HepG2 (cell line): ENCODE measurements at regions not wholly inside any gene's neighbourhood (a gene's known extent, or its start where the extent isn't known, plus 50 kb on each side); places are given as distances from the start of the nearest gene placed in this dataset.
A peak's percentile ranks its signal among the peaks of the same experiment; 100 is the strongest.

Experiments
- CENPBD1 ChIP-seq: sonication (generic); formaldehyde crosslinking; IDR thresholded peaks from 2 replicates; pipeline ENCODE4 v1.8.0; 2022; ENCODE audit warnings: missing genetic modification reagents, low read depth, mild to moderate bottlenecking, borderline replicate concordance
- KAT2B ChIP-seq: fragments of 150-350 bp; IDR thresholded peaks from 2 replicates; pipeline ENCODE4 v1.6.1; 2014; ENCODE audit warnings: low read depth, low read length, borderline replicate concordance
- KDM2A ChIP-seq: sonication (generic); formaldehyde crosslinking; IDR thresholded peaks from 2 replicates; pipeline ENCODE4 v1.4.0; 2020; ENCODE audit warnings: low read depth, missing genetic modification reagents, borderline replicate concordance
- MIER3 ChIP-seq: IDR thresholded peaks from 2 replicates; pipeline ENCODE4 v1.6.1; 2016; ENCODE audit warnings: missing compliant biosample characterization, borderline replicate concordance
- SAP130 ChIP-seq: IDR thresholded peaks from 2 replicates; pipeline ENCODE4 v1.6.1; 2016; ENCODE audit warnings: low read depth
- SIX1 ChIP-seq: sonication (generic); formaldehyde crosslinking; IDR thresholded peaks from 2 replicates; pipeline ENCODE4 v1.4.0; 2020; ENCODE audit warnings: missing genetic modification reagents, borderline replicate concordance
- SMAD3 ChIP-seq: sonication (generic); formaldehyde crosslinking; IDR thresholded peaks from 2 replicates; pipeline ENCODE4 v1.4.0; 2020; ENCODE audit warnings: missing genetic modification reagents
- SNAPC4 ChIP-seq: sonication (generic); formaldehyde crosslinking; IDR thresholded peaks from 2 replicates; pipeline ENCODE4 v1.4.0; 2020; ENCODE audit warnings: mild to moderate bottlenecking, missing genetic modification reagents
- THRA ChIP-seq: sonication (generic); formaldehyde crosslinking; IDR thresholded peaks from 2 replicates; pipeline ENCODE4 v1.4.0; 2020; ENCODE audit warnings: missing genetic modification reagents, borderline replicate concordance
- UBTF ChIP-seq: sonication (generic); formaldehyde crosslinking; IDR thresholded peaks from 2 replicates; pipeline ENCODE4 v1.4.0; 2020; ENCODE audit warnings: mild to moderate bottlenecking, missing genetic modification reagents
- ZBTB7A ChIP-seq: sonication (generic); formaldehyde crosslinking; IDR thresholded peaks from 2 replicates; pipeline ENCODE4 v1.8.0; 2022; ENCODE audit warnings: mild to moderate bottlenecking, missing genetic modification reagents
- ZNF317 ChIP-seq: sonication (generic); formaldehyde crosslinking; IDR thresholded peaks from 2 replicates; pipeline ENCODE4 v1.5.0; 2020; ENCODE audit warnings: mild to moderate bottlenecking, missing genetic modification reagents
- ZNF501 ChIP-seq: sonication (generic); formaldehyde crosslinking; IDR thresholded peaks from 2 replicates; pipeline ENCODE4 v1.5.1; 2020; ENCODE audit warnings: mild to moderate bottlenecking, moderate library complexity, missing genetic modification reagents
- ZNF512 ChIP-seq: sonication (generic); formaldehyde crosslinking; IDR thresholded peaks from 2 replicates; pipeline ENCODE4 v1.4.0; 2020; ENCODE audit warnings: mild to moderate bottlenecking, missing genetic modification reagents
- ZNF775 ChIP-seq: sonication (generic); formaldehyde crosslinking; IDR thresholded peaks from 2 replicates; pipeline ENCODE4 v1.4.0; 2020; ENCODE audit warnings: missing genetic modification reagents, mild to moderate bottlenecking, moderate library complexity, borderline replicate concordance

- TF ChIP-seq MIER3 (CRISPR knock-in tag) (no peak), SAP130 (CRISPR knock-in tag) (0 out of 2 replicates have a peak, but pooled peaks have one; percentile 18), ZNF501 (CRISPR knock-in tag) (no peak), SIX1 (CRISPR knock-in tag) (no peak), UBTF (CRISPR knock-in tag) (no peak), KDM2A (CRISPR knock-in tag) (no peak), ZNF512 (CRISPR knock-in tag) (no peak), ZBTB7A (peak; percentile 84; the same call in 1 of the 2 replicates), ZNF775 (CRISPR knock-in tag) (peak; percentile 83; the same call in 1 of the 2 replicates), SMAD3 (CRISPR knock-in tag) (no peak), KAT2B (no peak), SNAPC4 (no peak), ZNF317 (CRISPR knock-in tag) (no peak), CENPBD1 (CRISPR knock-in tag) (no peak), THRA (CRISPR knock-in tag) (no peak)
These were observed 107.8 kb upstream of the TGFBR2 start (continued) for GRCh38 chr3:30498587-30498967.
